Adrenal gland (tissue), 9 donors: ENCODE measurements at regions not wholly inside any gene's neighbourhood (a gene's known extent, or its start where the extent isn't known, plus 50 kb on each side); places are given as distances from the start of the nearest gene placed in this dataset.

Experiments used
- DNase-seq, 7 donors: peaks; one replicate each; pipeline ENCODE4 v3.0.0-alpha.2; 2019 to 2020
- H3K27ac ChIP-seq, 5 donors: fragments of 200-600 bp; sonication (generic) in 4 of 5; 1 replicate in 3 of 5; 2 replicates in 2 of 5; pipeline versions ENCODE4 v1.5.1 to v1.8.0; 2016 to 2020; ENCODE audit warnings: mild to moderate bottlenecking in 1 of 5
- H3K27me3 ChIP-seq: fragments of 200-600 bp; 2 replicates; pipeline ENCODE4 v1.8.0; 2021
- H3K36me3 ChIP-seq, 2 donors: fragments of 200-600 bp; replicated peaks in 1 of 2; 1 replicate in 1 of 2; 2 replicates in 1 of 2; pipeline versions ENCODE4 v1.5.1 to v1.8.0; 2018 to 2022
- H3K4me1 ChIP-seq, 2 donors: fragments of 200-600 bp; replicated peaks in 1 of 2; 1 replicate in 1 of 2; 2 replicates in 1 of 2; pipeline versions ENCODE4 v1.5.1 to v1.8.0; 2018 to 2021
- H3K4me3 ChIP-seq, 4 donors: fragments of 200-600 bp; sonication (generic) in 3 of 4; one replicate each; pipeline ENCODE4 v1.5.1; 2016 to 2018
- H3K9me3 ChIP-seq, 3 donors: fragments of 200-600 bp; sonication (generic) in 1 of 3; replicated peaks in 1 of 3; 1 replicate in 2 of 3; 2 replicates in 1 of 3; pipeline versions ENCODE4 v1.5.1 to v1.8.0; 2016 to 2021
- CTCF ChIP-seq, 6 experiments: fragments of 450-650 bp in 4 of 6; fragments of 200-600 bp in 2 of 6; sonication (generic) in 1 of 6; IDR thresholded peaks; 1 replicate in 5 of 6; 2 replicates in 1 of 6; pipeline versions ENCODE4 v1.5.1 to v1.8.0; 2016 to 2021; ENCODE audit warnings: antibody characterized with exemption in 6 of 6, mild to moderate bottlenecking in 2 of 6, moderate library complexity in 1 of 6
- POLR2A ChIP-seq, 2 donors: fragments of 450-650 bp; IDR thresholded peaks; one replicate each; pipeline ENCODE4 v1.6.1; 2017; ENCODE audit warnings: antibody characterized with exemption in 2 of 2, mild to moderate bottlenecking in 2 of 2, moderate library complexity in 1 of 2
- WGBS, 4 donors: extraction: QIAGEN DNeasy Blood & Tissue Kit in 2 of 4; methylation state at CpG; one replicate each; pipeline versions ENCODE4 v1.1.5 to v1.1.7; 2013 to 2017; 5-methylcytosine and 5-hydroxymethylcytosine counted together
- intact Hi-C, 2 donors: fragments of 100-400 bp; cut with DNase I; formaldehyde crosslinking; loops; one replicate each; pipeline versions ENCODE4 v1.14.1 to v1.15.0; 2022 to 2023
- donor health status: healthy with polysubstance abuse.
- donor health status: Bipolar disorder and iron deficiency.
- donor health status: DM: yes; HTN: yes; CAD: no.
- donor health status: DM: no; HTN: no; CAD: no.
- donor health status: DM: no; HTN: no; CAD: no.

- Histone ChIP-seq H3K27me3 (no peaks in the 10 kb centered on the region), H3K27ac (no peak overlapping the region), H3K9me3 (no peaks in the 10 kb centered on the region), H3K4me1 (no peaks in the 10 kb centered on the region), H3K36me3 (no peaks in the 10 kb centered on the region), H3K4me3 (no peak overlapping the region)
- DNase-seq, result no peak
- 62 to 73% (median 68%) methylated on average over 2 of the region's 2 CpGs for WGBS, 4 donors
- TF ChIP-seq CTCF (IDR thresholded peaks at IDR 0.05), result no peak
- TF ChIP-seq POLR2A (IDR thresholded peaks at IDR 0.05), result no peak
- intact Hi-C loops, result no loop called here
These were observed 197.9 kb downstream of the PLOD2 start for GRCh38 chr3:145963111-145963510.

- WGBS, 4 donors, result 69 to 87% (median 72%) methylated on average over 3 of the region's 3 CpGs
- TF ChIP-seq CTCF (IDR thresholded peaks at IDR 0.05), result no peak
- no peak for TF ChIP-seq POLR2A (IDR thresholded peaks at IDR 0.05)
- H3K4me3 ChIP-seq, result no peak overlapping the region
- no peak for DNase-seq
- no peaks in the 10 kb centered on the region for H3K36me3 ChIP-seq
- H3K27me3 ChIP-seq, result no peaks in the 10 kb centered on the region
- no peaks in the 10 kb centered on the region for H3K4me1 ChIP-seq
- no peak overlapping the region for H3K27ac ChIP-seq
- intact Hi-C loops, result no loop called here
- H3K9me3 ChIP-seq, result no peaks in the 10 kb centered on the region
These were observed 193.9 kb downstream of the PLOD2 start for GRCh38 chr3:145967043-145967442.

- no peak for DNase-seq
- no peaks in the 10 kb centered on the region for H3K4me1 ChIP-seq
- H3K27ac ChIP-seq, result no peak overlapping the region
- no peaks in the 10 kb centered on the region for H3K36me3 ChIP-seq
- no peaks in the 10 kb centered on the region for H3K27me3 ChIP-seq
- H3K4me3 ChIP-seq, result no peak overlapping the region
- intact Hi-C loops, result no loop called here
- peaks cover 0 to 5% (median 0%) of the 10 kb centered on the region in 3 donors for H3K9me3 ChIP-seq
- no peak for TF ChIP-seq CTCF (IDR thresholded peaks at IDR 0.05)
- TF ChIP-seq POLR2A (IDR thresholded peaks at IDR 0.05), result no peak
These were observed 189.8 kb downstream of the PLOD2 start for GRCh38 chr3:145971186-145971585.

GRCh38 chr3:145972851-145973250, 188.1 kb downstream of the PLOD2 start:
- Histone ChIP-seq H3K9me3 (peaks cover 0 to 5% (median 0%) of the 10 kb centered on the region in 3 donors), H3K36me3 (no peaks in the 10 kb centered on the region), H3K4me1 (no peaks in the 10 kb centered on the region), H3K27me3 (no peaks in the 10 kb centered on the region), H3K27ac (no peak overlapping the region), H3K4me3 (no peak overlapping the region)
- WGBS, 4 donors, result 92 to 96% (median 95%) methylated on average over 1 of the region's 1 CpG
- TF ChIP-seq CTCF (IDR thresholded peaks at IDR 0.05) (no peak), POLR2A (IDR thresholded peaks at IDR 0.05) (no peak)
- intact Hi-C loops, result no loop called here
- DNase-seq, result no peak
